ENCODE measurements at regions not wholly inside any gene's neighbourhood (a gene's known extent, or its start where the extent isn't known, plus 50 kb on each side); places are given as distances from the start of the nearest gene placed in this dataset.
"Not testable (repeated sequence)": the region's sequence is repeated elsewhere in the genome, so short reads cannot be mapped to it uniquely, and the experiment has no call there.

DNA sequence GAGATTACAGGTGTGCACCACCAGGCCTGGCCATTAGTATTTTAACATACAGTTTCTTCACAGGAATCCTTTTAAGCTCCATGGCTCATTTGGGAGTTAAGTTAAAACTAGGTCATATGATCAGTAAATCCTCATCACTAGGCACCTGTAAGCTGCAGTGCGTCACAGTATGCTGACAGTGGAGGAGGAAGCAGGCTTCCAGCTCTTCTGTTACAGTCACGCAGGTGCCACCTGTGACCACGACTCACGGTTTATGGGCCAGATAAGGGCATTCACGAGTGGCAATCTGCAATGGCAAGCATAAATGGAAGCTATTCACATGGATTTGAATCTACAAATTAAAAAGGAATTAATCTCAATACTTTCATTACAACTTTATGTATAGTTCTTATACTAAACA, 129.4 kb upstream of the BCOR start:
- Histone ChIP-seq H3K4me1 (no peaks in the 10 kb centered on the region), H3K27me3 (peaks cover 0 to 2% (median 0%) of the 10 kb centered on the region in 3 donors), H3K9me3 (no peaks in the 10 kb centered on the region), H3K36me3 (no peaks in the 10 kb centered on the region), H3K27ac (no peak overlapping the region), H3K4me3 (no peak overlapping the region)
- intact Hi-C loops (cut with DNase I; ENCODE audit: low total_unique reads) (no loop called here), in situ Hi-C loops (cut with MboI; ENCODE audit: low sequenced_read_pairs in 4 of 4) (no loop called here)
- DNase-seq (no peak), ATAC-seq (no peak)
- TF ChIP-seq, protein P1, sequence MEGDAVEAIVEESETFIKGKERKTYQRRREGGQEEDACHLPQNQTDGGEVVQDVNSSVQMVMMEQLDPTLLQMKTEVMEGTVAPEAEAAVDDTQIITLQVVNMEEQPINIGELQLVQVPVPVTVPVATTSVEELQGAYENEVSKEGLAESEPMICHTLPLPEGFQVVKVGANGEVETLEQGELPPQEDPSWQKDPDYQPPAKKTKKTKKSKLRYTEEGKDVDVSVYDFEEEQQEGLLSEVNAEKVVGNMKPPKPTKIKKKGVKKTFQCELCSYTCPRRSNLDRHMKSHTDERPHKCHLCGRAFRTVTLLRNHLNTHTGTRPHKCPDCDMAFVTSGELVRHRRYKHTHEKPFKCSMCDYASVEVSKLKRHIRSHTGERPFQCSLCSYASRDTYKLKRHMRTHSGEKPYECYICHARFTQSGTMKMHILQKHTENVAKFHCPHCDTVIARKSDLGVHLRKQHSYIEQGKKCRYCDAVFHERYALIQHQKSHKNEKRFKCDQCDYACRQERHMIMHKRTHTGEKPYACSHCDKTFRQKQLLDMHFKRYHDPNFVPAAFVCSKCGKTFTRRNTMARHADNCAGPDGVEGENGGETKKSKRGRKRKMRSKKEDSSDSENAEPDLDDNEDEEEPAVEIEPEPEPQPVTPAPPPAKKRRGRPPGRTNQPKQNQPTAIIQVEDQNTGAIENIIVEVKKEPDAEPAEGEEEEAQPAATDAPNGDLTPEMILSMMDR (IDR thresholded peaks at IDR 0.05 in 4 of 5, conservative IDR thresholded peaks at IDR 0.05 in 1 of 5), result no peak
- no peak for TF ChIP-seq POLR2A (IDR thresholded peaks at IDR 0.05)

DNA sequence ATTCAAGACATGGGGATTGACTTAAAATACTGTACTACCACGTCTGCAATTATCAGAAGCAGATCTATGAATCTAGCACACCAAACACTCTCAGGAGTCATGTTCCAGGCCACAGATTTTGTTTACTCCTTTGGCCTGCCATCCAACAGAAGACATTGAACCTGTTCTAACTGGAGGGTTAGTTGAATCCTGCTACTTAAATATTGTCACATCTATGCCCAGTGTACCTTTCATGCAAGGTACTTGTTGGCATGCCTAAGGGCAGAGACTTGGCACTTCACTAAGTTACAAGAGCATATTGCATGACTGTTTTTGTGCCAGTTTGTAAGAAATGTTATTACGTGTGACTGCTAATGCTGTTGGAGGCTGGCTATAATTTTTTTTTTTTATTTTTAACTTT, 126.9 kb upstream of the BCOR start:
- no peak overlapping the region for H3K27ac ChIP-seq
- H3K4me1 ChIP-seq, result no peaks in the 10 kb centered on the region
- intact Hi-C loops (cut with DNase I; ENCODE audit: low total_unique reads) (no loop called here), in situ Hi-C loops (cut with MboI; ENCODE audit: low sequenced_read_pairs in 4 of 4) (loop anchor here in 1 of 4 donors (25.0 kb wide), 1 partner anchor 88 kb away; no protein-coding TSS in a partner anchor)
- H3K36me3 ChIP-seq, result no peaks in the 10 kb centered on the region
- ATAC-seq (no peak), DNase-seq (no peak)
- TF ChIP-seq, protein P1 (IDR thresholded peaks at IDR 0.05 in 4 of 5, conservative IDR thresholded peaks at IDR 0.05 in 1 of 5), result no peak
- no peak for TF ChIP-seq POLR2A (IDR thresholded peaks at IDR 0.05)
- no peak overlapping the region for H3K4me3 ChIP-seq
- peaks cover 0 to 10% (median 3%) of the 10 kb centered on the region in 3 donors for H3K9me3 ChIP-seq
- no peaks in the 10 kb centered on the region for H3K27me3 ChIP-seq

DNA sequence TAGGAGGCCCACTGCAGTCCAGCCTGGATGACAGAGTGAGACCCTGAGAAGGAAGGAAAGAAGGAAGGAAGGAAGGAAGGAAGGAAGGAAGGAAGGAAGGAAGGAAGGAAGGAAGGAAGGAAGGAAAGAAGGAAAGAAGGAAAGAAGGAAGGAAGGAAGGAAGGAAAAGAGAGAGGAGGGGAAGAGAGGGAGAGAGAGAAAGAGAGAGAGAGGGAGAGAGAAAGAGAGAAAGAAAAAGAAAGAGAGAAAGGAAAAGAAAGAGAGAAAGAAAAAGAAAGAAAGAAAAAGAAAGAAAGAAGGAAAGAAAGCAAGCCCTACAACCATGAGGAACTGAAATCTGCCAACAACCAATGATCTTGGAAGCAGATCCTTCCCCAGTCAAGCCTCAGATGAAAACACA, 124.9 kb upstream of the BCOR start:
- H3K4me3 ChIP-seq; H3K4me1 ChIP-seq; H3K27me3 ChIP-seq; H3K9me3 ChIP-seq; H3K36me3 ChIP-seq; ATAC-seq; DNase-seq; intact Hi-C loops (cut with DNase I; ENCODE audit: low total_unique reads); H3K27ac ChIP-seq: not testable (repeated sequence)
- in situ Hi-C loops (cut with MboI; ENCODE audit: low sequenced_read_pairs in 4 of 4), result loop anchor here in 1 of 4 donors (25.0 kb wide), 1 partner anchor 90 kb away; no protein-coding TSS in a partner anchor

DNA sequence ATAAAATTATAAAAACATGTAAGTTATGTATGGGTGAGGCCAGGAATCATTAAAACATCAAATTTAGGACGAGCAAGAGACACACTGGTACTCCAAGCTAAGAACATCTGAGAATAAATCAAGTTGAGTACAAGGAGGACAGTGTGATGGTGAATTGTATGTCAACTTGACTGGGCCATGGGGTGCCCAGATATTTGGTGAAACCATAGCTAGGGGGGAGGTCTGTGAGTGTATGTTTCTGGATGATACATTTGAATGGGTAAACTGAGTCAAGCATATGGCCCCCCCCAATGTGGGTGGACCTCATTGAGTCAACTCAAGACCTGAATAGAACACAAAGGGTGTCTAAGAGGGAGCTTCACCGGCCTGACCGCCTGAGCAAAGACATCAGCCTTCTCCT, 115.3 kb upstream of the BCOR start:
- ATAC-seq, result no peak
- Histone ChIP-seq H3K4me3 (no peak overlapping the region), H3K9me3 (no peaks in the 10 kb centered on the region), H3K36me3 (no peaks in the 10 kb centered on the region), H3K4me1 (no peaks in the 10 kb centered on the region), H3K27ac (no peak overlapping the region), H3K27me3 (no peaks in the 10 kb centered on the region)
- in situ Hi-C loops (cut with MboI; ENCODE audit: low sequenced_read_pairs in 4 of 4) (loop anchor here in 1 of 4 donors (25.0 kb wide), 1 partner anchor 99 kb away; no protein-coding TSS in a partner anchor), intact Hi-C loops (cut with DNase I; ENCODE audit: low total_unique reads) (no loop called here)
- TF ChIP-seq, protein P1 (IDR thresholded peaks at IDR 0.05 in 4 of 5, conservative IDR thresholded peaks at IDR 0.05 in 1 of 5), result no peak
- no peak for TF ChIP-seq POLR2A (IDR thresholded peaks at IDR 0.05)
- DNase-seq, result no peak

DNA sequence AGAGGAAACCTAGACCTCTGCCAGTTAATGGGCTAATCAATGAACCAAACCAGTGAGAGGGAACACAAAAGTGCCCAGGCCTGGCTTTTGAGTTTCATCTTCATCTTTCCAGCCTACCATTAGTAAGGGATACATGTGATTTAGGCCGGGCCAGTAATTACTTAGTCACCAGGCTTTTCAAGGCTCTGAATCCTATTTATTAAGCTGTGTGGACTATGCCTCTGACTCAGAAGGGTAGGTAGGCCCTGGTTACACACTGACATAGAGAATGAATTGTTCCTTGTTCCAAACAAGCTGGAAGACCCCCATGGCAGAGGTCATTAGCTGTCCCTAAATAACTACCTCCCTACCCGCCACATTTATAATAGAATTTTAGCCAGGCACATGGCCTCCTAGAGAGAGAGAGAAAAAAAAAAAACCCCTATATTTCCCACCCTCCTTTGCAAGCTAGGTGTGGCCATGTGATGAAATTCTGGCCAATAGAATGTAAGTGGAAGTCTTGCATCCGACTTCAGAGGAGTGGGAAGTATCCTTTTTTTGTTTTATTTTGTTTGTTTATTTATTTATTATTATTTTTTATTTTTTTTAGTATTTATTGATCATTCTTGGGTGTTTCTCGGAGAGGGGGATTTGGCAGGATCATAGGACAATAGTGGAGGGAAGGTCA, 112.3 kb upstream of the BCOR start:
- intact Hi-C loops (cut with DNase I; ENCODE audit: low total_unique reads) (no loop called here), in situ Hi-C loops (cut with MboI; ENCODE audit: low sequenced_read_pairs in 4 of 4) (loop anchor here in 1 of 4 donors (25.0 kb wide), 1 partner anchor 102 kb away; no protein-coding TSS in a partner anchor)
- H3K27ac ChIP-seq, result no peak overlapping the region
- H3K9me3 ChIP-seq, result no peaks in the 10 kb centered on the region
- H3K4me1 ChIP-seq, result no peaks in the 10 kb centered on the region
- H3K4me3 ChIP-seq, result no peak overlapping the region
- H3K27me3 ChIP-seq, result no peaks in the 10 kb centered on the region
- DNase-seq (no peak), ATAC-seq (no peak)
- H3K36me3 ChIP-seq, result no peaks in the 10 kb centered on the region
- TF ChIP-seq, protein P1 (IDR thresholded peaks at IDR 0.05 in 4 of 5, conservative IDR thresholded peaks at IDR 0.05 in 1 of 5), result no peak
- TF ChIP-seq POLR2A (IDR thresholded peaks at IDR 0.05), result no peak
